CD4-positive, alpha-beta T cell treated with Interleukin-12 subunit alpha and Interleukin-12 subunit beta, for 1 hour (primary cell): ENCODE measurements at regions not wholly inside any gene's neighbourhood (a gene's known extent, or its start where the extent isn't known, plus 50 kb on each side); places are given as distances from the start of the nearest gene placed in this dataset.
"Not testable (repeated sequence)": the region's sequence is repeated elsewhere in the genome, so short reads cannot be mapped to it uniquely, and the experiment has no call there.

Source experiments
- DNase-seq: peaks from one replicate; pipeline ENCODE4 v3.0.0-alpha.2; 2020

GRCh38 chr21:6428498-6429092, 4092.8 kb upstream of the TPTE start:
- DNase-seq = not testable (repeated sequence)

- not testable (repeated sequence) for DNase-seq
Measured at GRCh38 chr21:6429924-6430323, 4091.5 kb upstream of the TPTE start.

- DNase-seq = not testable (repeated sequence)
Measured at GRCh38 chr21:6433149-6433548, 4088.2 kb upstream of the TPTE start.

- DNase-seq = not testable (repeated sequence)
Measured at GRCh38 chr21:6436205-6436604, 4085.2 kb upstream of the TPTE start.

GRCh38 chr21:6436971-6437833, 4084.2 kb upstream of the TPTE start:
- not testable (repeated sequence) for DNase-seq

- DNase-seq = not testable (repeated sequence)
Measured at GRCh38 chr21:6437834-6438187, 4083.6 kb upstream of the TPTE start.

- DNase-seq = not testable (repeated sequence)
Measured at GRCh38 chr21:6439058-6439457, 4082.3 kb upstream of the TPTE start.

GRCh38 chr21:6454648-6455340, 4066.6 kb upstream of the TPTE start:
- not testable (repeated sequence) for DNase-seq

- not testable (repeated sequence) for DNase-seq
Measured at GRCh38 chr21:6456011-6456661, 4065.2 kb upstream of the TPTE start.

- DNase-seq = not testable (repeated sequence)
Measured at GRCh38 chr21:6459761-6460160, 4061.6 kb upstream of the TPTE start.

GRCh38 chr21:6461358-6461757, 4060.0 kb upstream of the TPTE start:
- not testable (repeated sequence) for DNase-seq

GRCh38 chr21:6464419-6464818, 4057.0 kb upstream of the TPTE start:
- not testable (repeated sequence) for DNase-seq

- not testable (repeated sequence) for DNase-seq
Measured at GRCh38 chr21:6466081-6466698, 4055.2 kb upstream of the TPTE start.

- DNase-seq = not testable (repeated sequence)
Measured at GRCh38 chr21:6466707-6467106, 4054.7 kb upstream of the TPTE start.

- DNase-seq = not testable (repeated sequence)
Measured at GRCh38 chr21:6467189-6467774, 4054.1 kb upstream of the TPTE start.

GRCh38 chr21:6467907-6468306, 4053.5 kb upstream of the TPTE start:
- not testable (repeated sequence) for DNase-seq

- DNase-seq = not testable (repeated sequence)
Measured at GRCh38 chr21:6468331-6468860, 4053.0 kb upstream of the TPTE start.

- DNase-seq = not testable (repeated sequence)
Measured at GRCh38 chr21:6474250-6474968, 4047.0 kb upstream of the TPTE start.

GRCh38 chr21:6481116-6481515, 4040.3 kb upstream of the TPTE start:
- DNase-seq = not testable (repeated sequence)

- not testable (repeated sequence) for DNase-seq
Measured at GRCh38 chr21:6482616-6483015, 4038.8 kb upstream of the TPTE start.

GRCh38 chr21:6483645-6484044, 4037.7 kb upstream of the TPTE start:
- not testable (repeated sequence) for DNase-seq
